NAMALWA (cell line): ENCODE measurements at regions not wholly inside any gene's neighbourhood (a gene's known extent, or its start where the extent isn't known, plus 50 kb on each side); places are given as distances from the start of the nearest gene placed in this dataset.

Source experiments
- DNase-seq: peaks from one replicate; pipeline ENCODE4 v3.0.0-alpha.2; 2015; ENCODE audit warnings: low spot score

DNA sequence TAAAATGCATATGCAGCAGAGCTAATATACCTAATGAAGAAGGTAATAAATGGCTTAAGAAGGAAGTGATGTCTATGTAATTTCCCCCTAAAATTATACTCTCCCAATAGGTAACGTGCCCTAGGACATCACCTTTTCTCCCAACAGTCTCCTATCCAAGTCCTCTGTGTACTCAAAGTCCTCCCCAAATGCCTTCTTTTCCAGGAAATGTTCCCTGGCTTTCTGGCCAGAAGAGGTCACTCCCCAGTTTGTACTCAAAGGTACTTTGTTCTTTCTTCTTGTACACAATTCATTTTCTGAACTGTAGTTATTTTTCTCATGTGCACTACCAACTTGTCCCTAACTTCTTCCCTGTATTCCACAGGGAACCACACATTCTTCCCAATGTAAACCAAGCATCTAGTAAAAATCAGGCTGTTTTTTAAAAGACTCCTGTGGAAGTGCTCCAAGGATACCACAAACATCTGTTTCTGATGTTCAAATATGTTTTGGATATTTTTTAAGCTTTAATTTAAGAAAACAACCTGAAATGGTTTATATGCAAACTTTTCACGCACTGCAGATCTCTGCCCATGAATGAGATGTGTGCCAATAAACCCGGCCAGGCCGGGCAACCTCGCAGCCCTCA is 262.3 kb upstream of the KLF14 start:
- DNase-seq, result no peak

DNA sequence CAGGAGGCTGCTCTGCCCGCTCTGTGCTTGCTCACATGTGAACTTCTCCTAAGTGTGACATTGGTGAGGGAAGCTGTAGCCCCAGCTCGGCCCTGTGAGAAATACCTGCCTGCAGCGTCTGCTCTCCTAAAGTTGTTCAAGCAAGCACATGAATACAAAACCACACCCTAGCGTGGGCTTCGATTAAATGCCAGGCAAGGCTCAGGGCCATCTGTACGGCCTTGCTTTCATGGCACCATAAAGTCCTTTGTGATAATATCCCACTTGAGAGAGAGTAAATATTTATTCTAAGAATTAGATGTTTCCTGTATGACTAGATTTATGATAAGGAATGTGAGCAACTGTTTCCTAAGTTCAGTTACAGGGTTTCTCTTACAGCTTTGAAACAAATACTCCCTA is 262.8 kb upstream of the KLF14 start:
- DNase-seq, result no peak

DNA sequence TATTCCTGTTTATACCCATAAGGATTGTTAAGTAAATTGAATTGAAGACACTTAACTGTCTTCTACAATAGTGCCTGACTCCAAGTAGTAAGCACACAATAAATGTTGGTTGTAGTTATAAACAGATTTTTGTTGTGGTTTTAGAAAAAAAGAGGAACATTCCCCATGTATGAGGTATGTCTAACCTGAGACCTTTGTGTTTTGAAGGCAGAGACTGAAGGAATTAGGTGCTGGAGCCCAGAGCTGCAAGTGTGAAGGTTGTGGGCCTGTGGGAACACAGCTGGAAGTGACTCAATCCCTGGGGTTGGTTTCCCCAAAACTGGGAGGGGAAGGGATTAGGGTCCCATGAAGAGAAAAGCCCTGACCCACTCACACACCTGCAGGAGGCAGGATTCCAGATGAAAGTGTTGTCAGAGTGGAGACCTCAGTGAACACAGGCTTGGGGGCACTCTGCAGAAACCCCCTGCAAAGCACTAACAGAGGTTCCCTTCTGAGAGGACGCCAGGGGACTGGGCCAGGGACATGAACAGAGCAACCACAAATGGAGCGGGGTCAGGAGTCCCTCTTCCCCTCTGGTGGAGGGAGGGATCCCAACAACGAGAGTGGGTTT is 265.1 kb upstream of the KLF14 start:
- no peak for DNase-seq

DNA sequence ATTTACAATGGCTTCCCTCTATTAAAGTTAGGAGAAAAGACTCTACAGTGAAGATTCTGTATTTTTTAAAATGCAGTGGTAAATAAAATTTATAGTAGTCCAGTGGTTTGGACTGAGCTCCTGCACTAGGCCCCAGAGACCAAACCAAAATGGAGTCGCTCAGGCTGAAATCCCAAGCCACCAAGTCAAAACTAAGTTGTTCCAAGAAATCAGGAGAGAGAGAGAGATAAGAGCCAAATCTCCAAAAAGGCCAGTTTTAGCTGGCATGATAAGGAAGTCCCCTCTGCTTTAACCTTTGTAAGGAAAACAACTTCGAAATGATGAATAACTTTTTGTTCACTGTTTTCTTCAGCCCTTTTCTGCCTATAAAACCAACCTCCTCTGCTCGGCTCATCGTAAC is 265.9 kb upstream of the KLF14 start:
- DNase-seq, result no peak

DNA sequence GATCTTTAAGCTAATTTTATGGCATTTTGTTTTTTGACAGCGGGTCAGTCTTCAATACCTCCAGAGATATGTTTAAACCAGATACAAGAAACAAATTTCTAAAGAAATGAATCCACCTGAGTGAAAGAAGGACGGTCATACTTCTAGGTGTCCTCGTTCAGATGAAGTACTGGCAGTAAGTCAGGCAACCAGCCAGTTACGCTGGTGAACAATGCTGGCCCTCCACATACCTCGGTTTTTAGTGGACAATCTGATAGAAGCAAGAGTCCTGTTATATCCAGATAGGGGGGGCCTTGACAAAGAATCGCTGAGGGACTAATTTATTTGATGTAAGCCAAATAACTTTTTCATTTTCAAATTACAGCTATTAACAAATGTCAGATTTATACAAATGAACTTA is 266.4 kb upstream of the KLF14 start:
- DNase-seq, result no peak

DNA sequence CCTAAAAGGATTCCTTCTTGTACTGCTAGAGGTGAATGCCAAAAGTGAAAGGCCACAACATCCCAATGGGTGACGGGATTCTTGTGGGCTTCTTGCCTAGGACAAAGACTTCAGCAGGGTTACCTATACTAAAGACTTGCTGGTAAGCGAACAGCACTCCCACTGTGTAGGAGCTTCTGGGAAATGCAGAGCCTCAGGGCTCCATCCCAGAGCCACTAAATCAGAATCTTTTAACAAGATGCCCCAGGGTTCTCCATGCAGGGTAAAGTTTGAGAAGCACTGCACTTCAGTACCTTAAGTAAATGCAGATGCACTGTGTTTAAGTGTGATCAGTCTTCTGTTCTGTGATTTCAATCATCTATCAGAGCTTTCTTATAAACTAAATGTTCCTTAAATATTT is 266.9 kb upstream of the KLF14 start:
- DNase-seq, result no peak

DNA sequence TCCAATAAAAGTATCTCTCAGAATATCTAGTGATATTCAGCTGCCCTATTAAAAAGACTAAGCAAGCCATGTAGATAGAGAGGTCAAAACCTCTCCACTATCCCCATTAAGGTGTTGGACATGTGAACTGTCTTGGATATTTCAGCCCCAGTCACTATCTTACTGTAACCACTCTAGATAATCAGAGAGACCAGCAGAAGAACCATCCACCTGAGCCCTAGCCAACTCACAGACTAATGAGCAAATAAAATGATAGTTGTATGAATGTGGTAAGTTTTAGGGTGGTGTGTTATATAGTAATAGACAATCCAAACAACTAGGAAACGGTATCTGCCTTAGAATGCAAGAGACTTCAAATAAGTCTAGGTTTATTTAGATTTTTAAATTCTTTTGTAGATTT is 268.6 kb upstream of the KLF14 start:
- DNase-seq, result no peak

DNA sequence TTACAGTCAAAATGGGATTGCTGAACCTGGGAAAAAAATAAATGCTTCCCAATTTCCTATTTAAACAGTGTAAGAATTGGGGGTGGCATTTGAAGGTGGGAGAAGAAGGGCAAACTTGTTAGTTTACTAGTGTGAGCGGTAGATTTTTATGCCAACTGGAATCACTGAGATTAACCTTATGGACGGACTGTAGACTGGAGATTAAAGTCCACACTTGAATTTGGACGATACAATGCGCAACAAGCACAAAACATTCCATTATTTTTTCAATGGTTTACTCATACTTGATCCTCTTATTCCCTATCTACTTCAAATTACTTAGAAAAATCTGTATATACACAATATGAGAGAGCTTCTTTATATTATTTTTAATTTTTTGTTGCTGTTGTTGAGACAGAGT is 269.6 kb upstream of the KLF14 start:
- DNase-seq, result no peak

DNA sequence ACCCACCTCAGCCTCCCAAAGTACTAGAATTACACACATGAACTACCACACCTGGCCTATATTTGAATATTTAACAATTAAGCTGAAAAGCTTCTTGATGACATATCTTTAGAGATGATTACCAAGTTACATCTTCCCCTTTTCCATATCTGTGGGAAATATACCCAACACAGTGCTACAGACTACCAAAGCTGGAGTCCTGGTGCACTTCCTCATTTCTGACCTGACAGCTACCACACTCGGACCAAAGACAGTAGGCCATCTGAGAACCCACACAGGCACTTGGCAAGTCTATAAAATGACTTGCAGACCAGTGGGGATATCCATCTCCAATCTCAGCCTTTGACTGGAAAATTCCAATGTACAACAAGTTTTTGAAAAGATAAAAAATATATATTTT is 270.4 kb upstream of the KLF14 start:
- DNase-seq, result peak; percentile 31

DNA sequence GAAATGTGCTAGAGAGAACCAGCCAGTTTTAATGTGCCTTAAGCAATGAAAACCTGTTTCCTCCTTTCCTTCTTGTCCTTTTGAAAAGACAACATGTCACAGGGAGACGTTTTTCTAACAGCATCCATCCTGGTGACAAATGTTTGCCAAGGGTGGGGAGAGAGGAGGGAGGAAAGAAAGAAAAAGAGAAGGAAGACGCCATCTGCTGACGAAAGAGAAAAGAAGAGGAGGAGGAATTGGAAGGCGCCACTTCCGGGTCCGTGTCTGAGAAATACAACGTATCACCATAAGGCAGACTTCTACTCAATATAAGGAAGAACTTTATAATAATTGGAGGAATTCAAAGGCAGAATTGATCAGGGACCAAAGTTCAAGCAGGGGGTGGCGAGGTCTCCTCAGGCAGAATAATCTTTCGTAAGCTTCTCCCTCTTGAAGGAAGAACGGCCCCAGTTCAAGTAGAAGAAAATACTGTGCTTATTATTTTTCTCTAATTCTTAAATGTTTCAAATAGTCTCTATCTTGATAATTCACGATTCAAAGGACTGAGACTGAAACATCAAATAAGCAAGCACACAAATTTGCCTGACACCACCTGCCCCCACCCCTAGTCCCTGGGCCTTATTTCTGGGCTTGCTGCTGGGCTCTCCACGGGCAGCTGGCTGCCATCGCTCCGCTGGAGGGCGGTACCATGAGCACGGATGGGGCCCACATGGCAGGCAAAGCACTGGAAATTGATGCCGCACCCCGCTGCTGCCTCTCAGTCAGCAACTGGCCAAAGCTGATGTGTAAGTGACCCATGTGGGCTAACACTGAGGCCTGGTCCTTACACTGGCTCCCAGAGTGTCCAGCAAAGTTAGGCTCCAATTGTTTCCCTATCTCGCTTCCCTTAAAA is 273.7 kb upstream of the KLF14 start:
- peak; percentile 93 for DNase-seq

DNA sequence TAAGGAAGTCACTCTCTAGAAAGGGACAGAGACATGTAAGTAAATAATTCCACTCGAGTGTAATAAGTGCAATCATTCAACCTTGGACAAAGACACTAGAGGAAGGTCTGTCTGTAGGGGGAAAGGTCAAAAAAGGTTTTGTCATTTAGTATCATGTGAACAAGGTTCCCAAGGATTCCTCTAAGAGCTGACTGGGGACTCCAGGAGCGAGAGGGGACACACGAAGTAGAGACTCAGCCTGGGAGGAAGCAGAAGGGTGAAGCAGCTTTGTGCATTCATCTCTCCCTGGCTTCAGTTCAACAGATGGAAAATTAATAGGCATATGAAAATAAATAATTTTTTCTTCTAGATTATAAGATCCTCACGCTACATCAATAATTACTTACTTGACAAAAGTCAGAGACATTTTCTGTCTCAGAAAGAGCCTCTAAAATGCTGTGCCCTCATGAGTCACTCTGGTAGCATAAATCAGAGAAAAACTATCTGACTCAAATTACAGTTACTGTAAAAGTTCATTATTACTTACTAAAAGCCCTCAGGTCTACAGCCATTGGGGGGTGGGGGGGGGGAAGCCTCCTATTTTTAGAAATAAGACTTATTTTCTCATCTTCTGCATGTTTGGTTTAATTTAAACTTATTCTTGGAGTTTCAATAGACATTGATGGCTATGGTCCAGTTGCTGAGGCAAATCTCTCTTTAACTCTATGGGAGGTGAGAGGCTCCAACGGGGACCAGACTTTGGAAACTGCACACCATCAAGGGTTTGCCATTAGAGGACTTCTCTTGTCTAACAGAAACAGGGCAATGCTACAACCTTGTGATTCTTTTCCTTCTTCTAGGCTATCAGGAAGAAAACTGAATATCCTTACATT is 275.1 kb upstream of the KLF14 start:
- DNase-seq, result no peak

DNA sequence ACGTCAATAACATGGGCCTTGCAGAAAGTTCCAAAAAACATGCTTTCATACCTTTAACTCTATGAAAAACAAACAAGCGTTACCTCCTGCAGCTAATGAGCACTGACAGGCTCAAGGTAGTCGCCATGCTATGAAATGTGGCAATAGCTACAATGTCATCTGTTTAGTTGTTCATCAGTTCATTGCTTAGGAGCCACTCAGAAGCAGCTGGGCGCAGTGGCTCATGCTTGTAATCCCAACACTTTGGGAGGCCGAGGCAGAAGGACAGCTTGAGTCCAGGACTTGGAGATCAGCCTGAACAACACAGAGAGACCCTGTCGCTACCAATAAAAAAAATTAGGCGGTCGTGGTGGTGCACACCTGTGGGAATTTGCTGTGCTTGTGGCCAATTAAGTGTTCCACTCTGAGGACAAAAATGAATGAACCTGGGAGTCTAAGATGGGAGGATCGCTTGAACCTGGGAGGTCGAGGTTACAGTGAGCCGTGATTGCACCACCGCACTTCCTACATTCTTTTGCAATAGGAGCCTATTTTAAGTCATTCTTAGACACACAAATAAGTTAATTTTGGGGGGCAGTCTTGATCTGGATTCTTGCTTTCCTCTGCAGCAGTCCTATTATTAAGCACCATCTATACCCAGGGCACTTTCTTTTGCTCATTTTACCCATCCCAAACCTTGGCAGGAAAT is 276.2 kb upstream of the KLF14 start:
- DNase-seq, result no peak

DNA sequence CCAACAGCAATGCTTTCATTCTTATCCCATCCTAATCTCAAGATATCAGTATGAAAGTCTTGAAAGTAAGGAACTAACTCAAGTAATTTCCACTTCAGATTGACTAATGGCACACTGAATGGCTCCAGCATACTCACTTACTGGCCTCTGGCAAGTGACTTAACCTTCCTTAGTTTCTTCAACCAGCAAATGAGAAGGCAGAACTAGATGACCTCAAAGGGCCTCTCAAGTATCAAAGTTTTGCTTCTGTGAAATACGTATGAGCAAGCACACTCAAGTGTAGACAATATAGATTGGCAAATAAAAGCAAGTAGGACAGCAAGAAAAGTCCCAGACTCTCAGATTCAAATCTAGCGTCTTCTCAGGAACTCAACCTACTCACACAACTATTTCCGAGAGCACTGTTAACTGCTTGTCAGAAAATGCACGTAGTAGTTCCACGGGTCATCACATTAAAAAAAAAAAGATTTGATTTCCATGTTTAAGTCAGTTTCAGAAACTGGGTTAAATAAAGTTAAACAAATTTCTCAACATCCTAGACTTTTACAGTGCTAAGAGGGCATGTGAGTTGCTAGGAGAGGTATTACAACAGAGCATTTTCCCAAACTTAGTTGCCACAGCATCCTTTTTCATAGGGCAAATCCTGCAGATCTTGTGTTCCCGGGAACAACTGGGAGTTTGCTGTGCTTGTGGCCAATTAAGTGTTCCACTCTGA is 276.9 kb upstream of the KLF14 start:
- no peak for DNase-seq

DNA sequence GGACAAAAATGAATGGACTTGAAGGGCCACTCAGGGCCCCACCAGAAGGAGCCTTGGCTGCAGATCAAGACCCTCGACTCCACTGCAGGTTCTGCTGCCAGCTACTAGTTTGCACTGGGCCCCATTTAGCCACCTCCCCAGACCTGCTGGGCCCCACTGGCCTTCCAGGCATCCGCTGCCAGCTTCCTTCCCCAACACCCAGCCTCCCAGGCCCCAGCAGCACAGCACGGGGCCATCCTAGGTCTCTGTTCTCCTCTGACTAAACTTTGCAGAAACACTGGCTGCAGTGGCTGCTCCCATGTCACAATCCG is 277.4 kb upstream of the KLF14 start:
- DNase-seq, result no peak

DNA sequence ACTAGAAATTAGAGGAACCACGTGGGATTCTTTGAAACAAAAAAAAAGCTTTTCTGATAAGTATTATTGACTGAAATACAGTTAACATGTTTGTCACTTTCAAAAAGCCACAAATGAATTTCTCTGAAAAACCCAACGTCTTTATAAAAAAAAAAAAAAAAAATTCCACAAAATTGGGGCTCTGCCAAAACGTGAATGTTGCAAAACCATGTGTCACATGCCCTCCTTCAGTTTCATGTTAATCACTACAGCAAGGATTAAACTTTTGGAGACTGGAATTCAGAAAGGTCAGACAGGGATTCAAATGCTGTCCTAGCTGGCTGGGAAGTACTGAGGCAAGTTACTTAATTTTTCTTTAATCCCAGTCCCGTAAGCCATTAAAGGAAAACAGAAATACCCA is 278.0 kb upstream of the KLF14 start:
- no peak for DNase-seq

DNA sequence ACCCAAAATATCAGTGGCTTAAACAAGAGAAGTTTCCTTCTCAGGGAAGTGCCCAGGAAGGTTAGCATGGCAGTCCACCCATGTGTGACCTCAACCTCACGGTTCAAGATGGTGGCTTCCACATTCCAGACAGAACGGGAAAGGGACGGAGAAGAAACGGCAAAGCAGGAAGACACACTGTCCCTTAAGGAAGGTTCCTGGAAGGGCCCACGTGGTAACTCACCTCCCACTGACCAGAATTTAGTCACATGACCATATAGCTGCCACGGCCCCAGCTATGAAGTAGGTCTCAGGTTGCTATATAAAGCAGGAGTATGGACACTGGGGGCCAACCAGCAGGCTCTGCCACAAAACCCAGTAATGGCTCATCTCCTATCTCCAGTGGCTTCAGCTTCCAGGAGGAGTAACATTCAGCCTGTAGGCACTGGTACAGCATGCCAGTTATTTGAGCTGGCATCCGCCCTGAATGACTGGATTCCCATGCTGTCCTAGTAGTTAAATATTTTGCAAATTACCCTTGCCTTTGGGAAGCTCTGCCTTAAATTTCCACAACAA is 278.5 kb upstream of the KLF14 start:
- DNase-seq, result no peak

DNA sequence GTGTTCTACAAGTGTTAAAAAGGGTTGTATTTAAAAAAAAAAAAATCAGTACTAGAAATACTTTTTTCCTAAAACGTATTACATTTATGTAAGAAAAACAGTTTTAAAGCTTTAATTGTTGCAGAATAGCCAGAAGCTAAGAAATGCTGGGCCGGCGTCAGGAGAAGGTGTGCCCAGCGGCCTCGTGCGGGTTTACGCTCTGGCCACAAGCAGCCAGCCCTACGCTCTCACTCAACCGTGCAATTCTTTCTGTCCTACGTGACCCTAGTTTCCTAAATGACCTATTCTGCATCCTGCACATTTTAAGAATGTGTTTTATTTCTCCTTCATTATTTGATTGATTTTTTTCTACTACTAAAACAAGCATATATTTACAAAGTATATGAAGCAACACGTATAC is 279.7 kb upstream of the KLF14 start:
- DNase-seq, result no peak

DNA sequence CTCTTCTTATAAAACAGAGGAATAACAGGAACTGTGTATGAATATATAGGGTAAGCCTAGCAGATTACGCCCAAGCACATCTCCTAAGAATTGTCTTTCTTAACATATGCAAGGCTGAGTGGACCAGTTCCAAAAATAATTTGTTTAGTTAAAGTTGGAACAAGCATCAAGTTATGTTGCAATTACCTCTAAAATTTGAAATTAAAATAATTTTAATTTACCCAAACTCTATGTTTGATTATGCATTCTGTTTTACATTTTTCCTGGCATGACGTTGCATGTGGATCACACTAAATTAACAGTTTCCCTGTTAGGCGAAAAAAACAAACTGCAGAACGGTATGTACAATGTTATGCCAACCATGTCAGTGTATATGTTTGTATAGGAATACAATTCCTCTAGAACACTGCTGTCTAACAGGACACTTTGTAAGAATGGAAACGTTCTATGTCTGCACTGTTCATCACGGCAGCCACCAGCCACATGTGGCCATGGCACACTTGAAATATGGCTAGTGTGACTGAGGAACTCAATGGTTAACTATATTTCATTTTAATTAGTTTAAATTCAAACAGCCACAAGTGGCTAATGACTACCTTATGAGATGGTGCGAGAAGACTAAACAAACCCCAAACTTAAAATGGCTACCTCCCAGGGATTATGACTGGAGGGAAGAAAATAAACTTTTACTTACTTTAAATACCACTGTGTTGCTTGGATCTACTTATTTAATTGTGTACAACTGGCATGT is 281.1 kb upstream of the KLF14 start:
- no peak for DNase-seq

DNA sequence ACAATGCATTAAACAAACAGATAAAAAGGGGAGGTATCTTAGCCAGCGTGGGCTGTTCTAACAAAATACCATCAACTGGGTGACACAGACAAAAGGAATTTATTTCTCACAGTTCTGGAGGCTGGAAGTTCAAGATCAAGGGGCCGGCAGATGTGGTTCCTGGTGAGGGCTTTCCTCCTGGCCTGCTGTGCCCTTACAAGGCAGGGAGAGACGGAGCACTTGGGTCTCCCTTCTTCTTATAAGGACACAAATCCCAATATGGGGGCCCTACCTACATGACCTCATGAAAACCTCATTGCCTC is 281.6 kb upstream of the KLF14 start:
- DNase-seq, result no peak

DNA sequence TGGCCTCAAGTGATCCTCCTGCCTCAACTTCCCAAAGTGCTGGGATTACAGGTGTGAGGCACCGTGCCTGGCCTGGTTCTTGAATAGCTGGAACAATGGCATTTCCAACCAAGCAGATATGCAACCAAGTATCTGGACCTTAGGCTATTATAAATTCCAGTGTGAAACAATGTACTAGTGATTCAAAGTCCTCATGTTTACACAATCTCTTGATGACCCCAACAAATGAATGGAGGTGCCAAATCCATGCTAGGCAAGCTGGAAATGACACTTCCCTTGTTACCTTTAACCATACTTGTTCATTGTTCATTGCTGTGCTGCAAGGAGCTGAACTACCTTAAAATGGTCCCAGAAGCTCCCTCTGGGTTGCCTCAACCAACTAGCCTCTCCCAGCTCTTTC is 282.2 kb upstream of the KLF14 start:
- DNase-seq, result no peak

DNA sequence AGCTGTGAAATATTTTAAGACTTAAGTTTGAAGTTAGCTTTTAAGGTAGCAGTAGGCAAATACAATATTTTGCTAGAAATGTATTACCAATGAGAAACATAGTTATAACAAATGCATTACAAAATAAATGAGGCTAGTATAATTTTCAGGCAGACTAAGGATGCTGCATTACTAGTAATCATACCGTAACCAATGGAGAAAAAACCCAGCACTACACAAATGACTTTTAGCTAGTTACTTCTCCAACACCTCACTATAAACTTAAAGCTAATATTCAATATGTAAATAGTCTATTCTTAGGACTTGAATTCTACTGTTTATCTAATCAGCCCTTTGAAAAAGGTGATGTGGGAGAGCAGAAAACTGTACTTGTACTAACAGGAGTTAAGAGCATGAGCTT is 285.3 kb upstream of the KLF14 start:
- no peak for DNase-seq
